Stimulated activated CD8-positive, alpha-beta memory T cell treated with anti-CD3 and anti-CD28 coated beads, Interleukin-12 subunit alpha, Interleukin-12 subunit beta, amount 100 ng/mL, for 24 hours (primary cell): ENCODE measurements at regions not wholly inside any gene's neighbourhood (a gene's known extent, or its start where the extent isn't known, plus 50 kb on each side); places are given as distances from the start of the nearest gene placed in this dataset.

Experiments used
- DNase-seq: peaks from one replicate; pipeline ENCODE4 v3.0.0-alpha.2; 2020; ENCODE audit errors: extremely low read depth

DNA sequence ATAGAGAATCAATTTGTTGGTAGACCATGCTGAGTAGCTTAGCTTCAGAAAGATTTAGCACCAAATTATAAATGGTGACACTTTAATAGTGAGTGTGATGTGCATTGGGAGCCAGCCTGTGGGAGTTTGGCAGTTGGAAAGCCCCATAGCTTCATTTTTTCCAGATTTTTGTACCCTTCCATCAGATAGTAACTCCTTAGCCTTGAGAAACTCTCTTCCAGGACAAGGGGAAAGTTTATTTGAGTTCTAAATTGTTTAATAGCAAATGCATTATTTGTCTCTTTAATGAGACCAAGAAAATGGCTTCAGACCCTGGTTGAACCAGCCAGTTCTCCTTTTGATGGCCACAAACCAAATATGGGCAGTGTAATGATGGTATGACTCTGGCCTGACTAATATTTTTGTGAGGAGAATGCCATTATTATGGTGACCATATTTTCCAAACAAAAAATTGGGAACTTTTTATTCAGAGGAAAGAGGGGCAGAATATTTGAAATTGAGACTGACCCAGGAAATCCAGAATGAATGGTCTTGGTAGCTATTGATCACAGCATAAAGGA is 49.8 kb downstream of the PLCE1 start:
- DNase-seq, result no peak

DNA sequence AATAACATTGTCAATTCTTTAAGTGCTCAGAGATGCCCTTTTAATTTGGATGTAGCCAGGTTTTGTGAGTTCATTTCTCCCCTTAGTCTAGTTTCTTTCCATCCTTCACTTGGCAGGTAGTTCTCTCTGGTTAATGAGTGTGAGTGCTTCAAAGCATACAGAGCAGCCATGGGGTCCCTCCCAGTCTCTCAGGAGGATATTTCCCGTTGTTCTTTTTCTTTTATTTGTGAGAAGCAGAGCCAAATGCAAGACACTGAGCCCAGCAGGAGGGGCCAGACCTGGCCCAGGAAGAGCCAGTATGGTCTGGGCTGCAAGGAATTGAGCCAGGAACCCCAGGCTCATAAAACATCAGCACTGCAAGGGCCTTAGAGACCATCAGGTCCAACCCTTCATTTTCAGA is 52.4 kb downstream of the PLCE1 start:
- DNase-seq, result no peak

DNA sequence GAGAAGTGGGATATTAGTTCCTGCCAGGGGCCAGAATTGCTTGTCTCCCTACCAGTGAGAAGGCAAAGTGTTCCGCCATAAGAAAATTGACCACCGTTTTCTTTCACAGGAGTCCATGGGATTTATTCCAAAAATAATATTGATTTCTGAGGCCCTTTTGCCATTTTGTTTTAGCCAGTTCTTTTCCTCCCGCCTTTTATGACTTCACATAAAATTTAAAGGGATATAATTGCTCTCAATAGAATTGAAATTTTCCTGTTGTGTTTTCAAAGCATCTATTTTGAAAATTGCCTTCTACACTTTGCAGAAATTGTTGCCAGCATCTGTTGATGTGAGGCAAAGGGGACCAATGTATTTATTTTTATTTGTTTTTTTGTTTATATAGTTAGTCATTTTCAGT is 53.6 kb downstream of the PLCE1 start:
- DNase-seq, result no peak

DNA sequence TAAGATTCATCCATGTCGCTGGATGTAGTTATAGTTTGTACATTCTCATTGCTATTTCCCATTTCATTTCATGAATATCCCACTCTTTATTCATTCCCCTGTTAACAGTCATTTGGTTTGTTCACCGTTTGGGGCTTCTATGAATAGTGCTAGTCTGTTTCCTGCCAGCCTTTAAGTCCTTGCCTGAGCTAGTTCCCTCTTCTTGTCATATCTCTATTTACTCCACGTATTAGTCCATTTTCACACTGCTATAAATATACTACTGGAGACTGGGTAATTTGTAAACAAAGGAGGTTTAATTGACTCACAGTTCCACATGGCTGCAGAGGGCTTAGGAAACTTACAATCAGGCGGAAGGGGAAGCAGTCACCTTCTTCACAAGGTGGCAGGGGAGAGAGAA is 56.2 kb downstream of the PLCE1 start:
- no peak for DNase-seq

DNA sequence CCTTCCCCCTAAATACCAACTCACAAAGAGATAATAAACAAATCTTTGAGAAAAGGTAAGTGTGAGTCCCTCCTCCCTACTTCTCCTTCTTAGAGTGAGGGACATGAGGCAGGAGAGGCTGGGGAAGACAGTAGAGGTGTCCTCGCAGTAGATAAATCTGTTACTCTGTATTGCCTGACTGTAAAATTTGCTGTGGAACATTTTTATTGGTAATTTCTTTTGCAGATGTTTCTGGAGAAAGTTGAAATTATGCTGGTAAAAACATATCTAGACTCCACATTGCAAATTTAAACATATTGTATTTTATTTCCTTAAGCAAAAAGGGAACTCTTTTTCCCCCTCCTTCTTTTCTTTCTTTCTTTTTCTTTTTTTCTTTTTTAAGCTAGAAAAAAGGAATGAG is 58.5 kb downstream of the PLCE1 start:
- DNase-seq, result no peak

DNA sequence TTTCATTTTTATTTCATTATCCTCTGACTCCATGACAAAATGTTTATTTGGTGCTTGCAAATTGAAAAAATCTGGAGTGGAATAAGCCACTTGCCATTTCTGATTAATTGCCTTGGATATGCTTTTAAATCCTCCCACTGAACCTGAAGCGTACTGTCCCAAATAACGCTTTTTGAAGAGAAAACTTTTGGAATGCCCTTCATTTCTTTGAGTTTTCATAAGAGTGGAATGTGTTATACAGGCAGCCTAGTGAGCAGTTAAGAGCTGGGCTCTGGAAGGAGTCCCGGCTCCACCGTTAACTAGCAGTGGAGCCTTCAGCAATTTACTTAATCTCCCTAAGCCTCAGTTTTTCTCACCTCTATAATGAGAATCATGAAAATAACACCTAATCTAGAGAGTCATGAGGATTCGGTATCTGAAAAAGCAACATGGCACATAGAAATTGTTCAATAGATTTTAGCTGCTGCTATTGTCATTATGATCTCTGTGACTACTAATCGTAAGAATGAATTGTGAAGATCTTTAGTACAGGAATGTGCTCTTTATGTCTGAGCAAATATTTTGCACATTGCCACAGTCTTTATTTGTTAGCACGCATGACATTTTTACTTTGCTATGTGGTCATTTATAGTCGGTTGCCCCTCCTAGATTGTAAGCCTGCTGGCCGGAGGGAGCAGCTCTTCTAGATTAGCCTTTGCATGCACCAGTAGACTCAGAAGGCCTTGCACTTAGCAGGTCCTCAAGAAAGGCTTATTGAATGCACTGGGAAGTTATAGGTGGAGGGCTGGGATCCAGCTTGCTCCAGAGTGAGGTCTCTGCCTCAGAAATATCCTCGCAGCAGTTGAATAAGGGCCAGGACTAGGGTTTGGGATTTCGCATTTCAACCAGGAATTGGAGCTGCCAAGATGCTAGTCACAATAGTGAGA is 59.4 kb downstream of the PLCE1 start:
- no peak for DNase-seq

DNA sequence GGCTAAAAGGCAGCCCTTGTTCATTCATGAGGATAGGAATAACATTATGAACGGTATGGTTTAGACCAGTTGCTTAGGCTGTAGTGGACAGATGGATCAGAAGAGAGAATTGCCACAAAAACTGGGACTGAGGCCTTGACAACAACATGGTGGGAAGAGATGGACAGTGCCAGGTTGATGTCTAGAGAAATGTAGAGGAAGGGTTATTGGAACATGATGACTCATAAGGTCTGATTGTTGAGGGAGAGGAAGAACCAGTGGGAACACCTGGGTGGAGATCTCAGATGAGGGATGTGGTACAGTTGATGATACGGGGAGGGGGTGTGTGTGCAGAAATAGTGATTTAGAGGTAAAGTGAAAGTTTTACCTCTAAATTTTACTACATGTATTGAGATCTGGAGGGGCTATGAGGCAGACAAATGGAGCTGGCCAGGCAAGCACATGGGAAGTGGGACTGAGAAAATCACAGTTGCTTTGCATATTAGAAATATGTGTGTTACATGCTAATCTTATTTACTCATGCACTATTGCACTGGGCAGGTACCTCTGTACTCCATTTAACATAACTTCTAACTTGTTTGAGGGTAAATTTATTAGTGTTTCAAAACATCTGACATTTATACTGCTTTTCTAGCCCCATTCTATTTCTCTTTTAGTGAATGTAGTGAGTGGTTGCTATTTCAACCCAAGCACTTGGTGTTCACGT is 65.6 kb downstream of the PLCE1 start:
- no peak for DNase-seq

DNA sequence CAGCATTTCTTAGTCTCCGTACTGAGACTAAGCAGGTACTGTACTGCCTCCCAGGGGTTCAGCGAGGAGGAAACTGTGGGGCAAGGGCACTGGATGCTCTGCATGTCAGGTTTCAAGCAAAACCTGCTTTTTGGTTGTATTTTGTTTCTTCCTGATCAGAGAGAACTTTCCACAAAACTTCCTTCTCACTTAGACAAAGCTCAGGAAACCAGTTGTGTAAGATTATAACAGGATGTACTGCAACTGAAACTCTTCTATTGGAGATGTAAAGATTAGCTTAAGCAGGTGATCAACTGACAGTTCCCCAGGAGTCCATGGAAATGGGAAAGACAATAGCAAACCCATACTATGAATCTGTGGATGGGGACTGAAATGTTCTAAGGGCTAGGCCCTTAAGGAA is 67.3 kb downstream of the PLCE1 start:
- no peak for DNase-seq

DNA sequence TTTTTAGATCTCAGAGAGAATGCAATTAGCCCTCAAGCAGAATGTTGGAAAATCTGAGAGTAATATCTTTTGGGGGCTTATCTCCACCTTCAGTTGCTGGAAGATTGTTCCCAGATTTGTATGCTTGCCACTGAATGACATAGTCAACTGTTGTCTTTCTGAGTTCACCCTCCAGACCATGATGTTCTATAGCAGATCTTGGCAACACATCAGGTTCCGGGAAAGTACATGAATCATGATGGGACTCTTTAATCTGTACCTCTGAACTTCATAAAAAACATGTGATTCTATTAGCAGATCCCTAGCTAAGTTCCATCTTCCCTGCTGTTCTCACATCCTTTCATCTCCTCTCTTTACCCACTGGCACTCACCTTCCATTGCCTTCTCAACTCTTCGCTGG is 68.9 kb downstream of the PLCE1 start:
- DNase-seq, result no peak

DNA sequence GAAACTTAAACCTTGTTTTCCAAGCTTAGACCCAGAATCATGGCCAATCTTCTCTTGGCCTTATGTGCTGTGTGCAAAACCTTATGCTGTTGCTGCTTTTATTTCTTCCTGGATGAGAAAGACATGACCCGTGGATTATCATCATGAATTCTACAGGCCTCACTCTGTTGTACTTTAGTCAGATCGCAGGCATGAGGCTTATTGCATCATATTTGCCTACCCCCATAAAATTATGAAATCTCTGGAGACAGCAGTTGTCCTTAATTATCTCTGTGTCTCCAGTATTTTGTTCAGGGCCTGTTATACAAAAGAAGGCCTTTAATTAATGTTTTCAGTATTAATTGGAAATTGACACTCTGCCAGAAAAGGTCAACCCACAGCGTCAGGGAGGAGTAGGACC is 71.6 kb downstream of the PLCE1 start:
- DNase-seq, result no peak

DNA sequence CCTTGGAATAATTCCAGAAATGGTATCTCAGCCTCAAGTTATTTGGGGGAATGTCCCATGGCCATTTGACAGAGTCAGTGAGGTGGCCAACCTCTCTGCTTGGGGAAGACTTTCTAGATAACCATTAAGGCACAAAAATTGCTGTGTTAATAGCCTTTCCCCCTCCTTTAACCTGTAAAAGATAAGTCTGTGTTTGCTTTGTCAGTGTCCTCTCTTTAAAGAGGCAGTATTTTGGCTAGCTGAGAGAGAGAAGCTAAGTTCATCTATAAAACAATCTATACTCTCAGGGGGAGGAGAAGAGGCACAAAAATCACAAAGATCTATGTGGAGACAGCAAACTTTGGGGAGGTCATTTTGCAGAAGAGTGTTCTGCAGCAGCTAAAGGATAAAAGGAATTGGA is 72.1 kb downstream of the PLCE1 start:
- no peak for DNase-seq

DNA sequence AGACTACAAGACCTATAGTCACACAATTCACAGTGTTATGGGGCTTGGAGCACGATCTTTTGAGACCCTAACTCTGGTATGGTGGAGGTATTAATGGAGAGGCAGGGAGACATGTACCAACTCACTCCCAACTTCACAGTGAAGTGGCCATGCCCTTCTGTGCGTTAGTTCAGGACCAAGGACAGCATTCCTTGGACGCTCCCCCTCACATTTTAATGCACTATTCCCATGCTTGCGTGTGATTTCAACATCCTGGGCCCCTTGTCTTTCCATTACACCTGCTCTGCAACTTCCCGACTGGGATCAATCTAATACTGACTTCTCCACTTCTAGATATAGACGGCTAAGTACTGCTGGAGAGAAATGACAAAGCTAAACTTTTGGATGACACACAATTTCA is 72.7 kb downstream of the PLCE1 start:
- DNase-seq, result no peak

DNA sequence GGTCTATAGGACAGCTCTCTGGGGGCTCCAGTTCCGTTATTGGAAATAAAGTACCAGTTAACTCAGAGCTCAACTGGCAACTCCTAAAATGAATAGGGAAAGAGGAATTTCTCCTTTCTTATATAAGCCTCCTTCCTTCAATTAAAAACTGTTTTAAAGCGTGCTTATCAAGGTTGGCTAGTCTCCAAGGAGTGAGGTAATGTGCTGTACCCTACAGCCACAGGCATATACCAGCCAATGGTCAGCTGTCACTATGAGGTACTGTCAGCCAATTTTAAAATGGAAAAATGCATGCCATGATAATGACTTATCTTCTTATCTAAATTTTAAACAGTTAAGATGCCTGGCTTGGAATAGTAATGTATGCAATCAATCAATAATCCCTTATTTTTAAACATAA is 76.2 kb downstream of the PLCE1 start:
- no peak for DNase-seq

DNA sequence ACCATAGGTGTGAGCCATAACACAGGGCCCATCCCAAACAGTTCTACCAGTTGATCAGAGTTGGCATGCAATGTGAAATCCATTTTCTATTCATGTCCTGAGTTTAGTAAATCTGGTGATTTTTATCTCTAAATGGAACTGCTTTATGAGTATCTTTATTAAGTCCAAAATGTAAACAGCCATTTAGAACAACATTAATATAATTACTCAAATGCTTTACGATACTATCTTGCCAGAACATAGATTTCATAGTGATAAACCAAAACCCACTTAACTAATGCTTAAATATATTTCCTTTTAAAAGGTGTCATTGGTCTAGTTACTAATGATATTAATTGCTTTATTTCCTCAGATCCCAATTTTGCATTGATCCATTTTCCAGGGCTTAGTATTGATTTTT is 80.7 kb downstream of the PLCE1 start:
- no peak for DNase-seq

DNA sequence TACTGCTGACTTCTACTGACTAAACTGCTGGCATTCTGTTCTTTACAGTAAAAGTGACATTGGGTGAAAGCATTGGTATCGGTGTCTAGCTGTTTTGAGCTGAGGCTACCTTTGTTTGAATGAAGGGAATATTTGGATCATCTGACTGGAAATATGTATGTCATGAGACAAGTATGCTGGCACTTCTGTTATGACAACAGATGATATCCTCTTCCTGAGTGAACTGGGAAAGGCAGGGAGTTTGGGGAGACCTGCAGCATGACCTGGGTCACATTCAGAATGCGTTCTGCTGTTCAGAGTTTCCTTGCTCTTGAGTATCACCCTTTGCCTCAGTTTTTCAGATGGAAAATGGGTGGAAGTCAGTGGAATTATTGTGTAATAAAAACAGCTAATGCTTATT is 81.8 kb downstream of the PLCE1 start:
- no peak for DNase-seq

DNA sequence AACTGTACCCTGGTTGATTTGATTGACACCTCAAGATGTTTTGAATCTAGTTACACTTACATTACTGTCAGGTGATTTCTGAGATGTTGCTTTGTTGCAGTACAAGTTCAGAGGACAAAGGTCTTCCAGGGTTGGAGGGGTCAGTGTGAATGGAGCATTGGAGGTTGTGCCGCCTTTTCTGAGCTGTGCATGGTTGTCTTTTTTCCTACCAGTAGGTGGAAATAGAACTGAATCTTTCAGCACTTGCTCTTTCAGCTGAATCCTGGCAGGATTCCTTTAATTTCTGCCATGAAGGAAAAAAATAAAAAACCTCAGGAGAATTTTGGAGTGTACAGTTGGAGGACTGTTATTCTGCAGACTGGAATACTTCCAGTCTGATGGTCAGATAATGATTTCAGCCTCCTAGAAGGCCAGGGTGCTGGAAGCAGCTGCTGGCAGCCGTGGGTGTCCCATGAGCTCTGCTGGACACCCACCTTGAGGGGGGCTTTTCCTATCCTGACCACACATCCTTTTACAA is 82.7 kb downstream of the PLCE1 start:
- no peak for DNase-seq

DNA sequence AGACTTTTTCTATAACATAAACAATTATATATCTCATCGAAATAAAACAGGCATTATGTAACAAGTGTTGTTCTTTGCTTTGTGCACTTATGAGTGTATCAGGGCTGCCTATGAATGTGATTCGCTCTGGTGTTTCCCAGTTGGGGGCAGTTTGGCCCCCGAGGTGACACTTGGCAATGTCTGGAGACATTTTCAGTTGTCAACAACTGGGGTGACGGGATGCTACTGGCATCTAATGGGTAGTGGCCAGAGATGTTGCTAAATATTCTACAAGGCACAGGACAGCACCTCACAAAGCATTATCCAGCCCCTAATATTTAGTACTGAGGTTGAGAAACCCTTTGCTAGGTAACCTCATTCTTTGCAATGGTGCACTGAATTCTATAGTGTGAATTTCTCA is 83.3 kb downstream of the PLCE1 start:
- DNase-seq, result no peak

DNA sequence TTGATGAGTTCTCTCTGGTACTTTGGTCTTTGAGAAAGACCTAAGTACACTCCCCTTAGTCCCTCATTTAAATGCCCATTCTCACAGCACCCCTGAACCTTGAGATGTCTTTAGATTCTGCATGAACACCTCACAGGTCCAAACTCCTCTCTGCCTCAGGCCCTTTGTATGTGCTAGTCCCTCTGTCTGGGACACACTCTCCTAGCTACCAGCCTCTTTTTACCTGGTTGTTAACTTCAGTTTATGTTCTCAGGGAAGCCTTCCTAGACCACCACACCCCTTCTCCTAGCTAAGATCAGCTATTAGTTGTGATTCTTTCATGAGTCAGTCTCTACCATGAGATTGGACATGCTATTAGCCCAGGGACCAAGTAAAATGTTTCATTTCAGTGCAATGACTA is 86.4 kb downstream of the PLCE1 start:
- no peak for DNase-seq

DNA sequence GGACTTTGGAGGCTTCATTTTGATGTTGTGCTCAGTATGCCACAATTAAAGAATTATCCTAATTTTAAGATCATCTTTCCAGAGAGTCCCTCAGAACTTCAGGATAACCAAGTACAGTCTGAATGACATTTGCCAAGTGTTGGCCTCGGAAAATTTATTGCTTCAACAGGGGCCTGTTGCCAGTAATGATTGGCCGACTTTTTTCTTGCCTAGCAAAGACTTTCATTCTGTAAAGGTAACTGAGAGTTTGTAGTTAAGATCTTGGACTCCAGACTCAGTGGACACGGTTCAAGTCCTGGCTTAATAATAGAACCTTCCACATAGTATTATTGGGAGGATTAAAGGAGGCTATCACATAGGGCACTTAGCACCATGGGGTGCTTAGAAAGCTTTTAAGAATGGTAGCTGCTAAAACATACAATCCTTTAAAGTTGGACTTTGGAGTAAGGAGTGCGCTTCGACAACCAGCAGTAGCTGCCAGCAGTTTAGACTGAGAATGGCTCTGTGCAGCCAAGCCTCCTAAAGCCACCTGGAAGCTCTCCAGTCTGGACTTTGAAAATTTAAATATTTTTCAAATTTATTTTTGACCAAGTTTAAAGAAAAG is 90.0 kb downstream of the PLCE1 start:
- no peak for DNase-seq

DNA sequence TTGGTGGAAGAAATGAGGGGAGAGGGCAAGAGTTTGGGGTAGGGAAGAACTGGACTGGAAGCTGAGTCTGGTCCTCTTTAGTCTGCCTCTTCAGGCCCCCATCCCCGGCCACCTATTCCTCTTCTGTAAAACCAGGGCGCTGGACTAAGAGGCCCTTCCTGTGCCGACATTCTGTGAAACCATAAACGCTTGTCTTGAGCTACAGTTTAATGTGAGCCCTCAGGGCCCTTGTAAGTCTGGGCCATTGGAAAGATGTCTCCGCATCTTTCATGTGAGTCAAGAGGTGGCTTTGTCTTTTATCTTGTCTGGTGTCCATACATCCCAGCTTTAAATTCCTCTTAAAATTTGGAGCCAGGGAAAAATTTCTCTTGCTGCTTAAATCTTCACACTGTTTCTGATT is 90.6 kb downstream of the PLCE1 start:
- DNase-seq, result no peak

DNA sequence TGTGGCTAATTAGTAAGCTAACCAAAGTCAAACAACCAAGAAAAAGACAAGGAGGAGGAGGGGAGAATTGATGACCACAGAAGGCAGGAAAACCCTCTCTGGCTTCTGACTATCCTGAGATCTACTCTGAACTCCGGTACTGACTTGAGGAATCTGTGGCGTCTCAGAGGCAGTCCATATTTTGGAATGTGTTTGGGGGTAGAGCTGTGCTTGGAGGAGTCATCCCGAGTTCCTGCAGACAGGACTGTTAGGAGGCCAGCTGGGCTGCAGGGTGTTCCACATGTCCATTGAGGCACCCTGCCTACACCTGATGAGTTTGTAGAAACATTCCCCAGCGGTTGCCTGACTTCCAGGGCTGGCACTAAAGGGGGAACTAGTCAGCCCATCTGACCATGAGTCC is 91.6 kb downstream of the PLCE1 start:
- no peak for DNase-seq

DNA sequence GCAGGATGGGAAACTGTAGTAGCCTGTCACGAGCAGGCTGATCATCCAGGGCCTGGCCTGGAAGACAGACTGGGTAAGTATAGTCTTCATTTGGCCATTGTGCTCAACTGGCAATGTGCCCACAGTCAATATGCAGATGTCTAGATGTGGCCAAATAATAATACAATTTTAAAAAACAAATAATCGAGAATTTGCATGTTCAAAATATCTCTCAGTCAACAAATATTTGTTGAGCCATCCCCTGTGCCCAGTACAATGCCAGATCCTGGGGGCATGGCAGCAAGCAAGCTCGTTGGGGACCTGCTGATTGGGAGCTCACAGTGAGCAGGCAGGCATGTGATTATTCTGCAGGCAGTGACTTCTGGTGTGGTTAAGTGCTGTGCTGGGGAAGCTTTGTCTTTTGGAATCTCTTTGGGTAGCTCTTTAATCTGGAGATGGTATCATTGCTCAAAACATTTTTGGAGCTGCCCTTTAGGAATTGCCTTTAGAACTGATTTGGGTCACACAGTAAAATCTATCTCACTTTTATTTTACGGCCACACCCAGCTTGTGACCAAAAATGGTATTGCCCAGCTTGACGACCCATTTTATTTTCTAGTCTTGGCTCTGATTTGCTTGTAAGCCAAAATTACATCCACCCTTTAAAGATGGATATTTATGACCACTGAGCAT is 92.2 kb downstream of the PLCE1 start:
- DNase-seq, result no peak
